Activated CD4-positive, alpha-beta T cell treated with anti-CD3 and anti-CD28 coated beads for 4 hours (primary cell): ENCODE measurements at regions not wholly inside any gene's neighbourhood (a gene's known extent, or its start where the extent isn't known, plus 50 kb on each side); places are given as distances from the start of the nearest gene placed in this dataset.

Experiments used
- DNase-seq, 2 donors: peaks; one replicate each; pipeline ENCODE4 v3.0.0-alpha.2; 2020

- no peak for DNase-seq
Measured at GRCh38 chr12:93015871-93016751, 87.0 kb upstream of the EEA1 start.

GRCh38 chr12:93016752-93017350 is 87.8 kb upstream of the EEA1 start:
- no peak for DNase-seq

GRCh38 chr12:93018610-93019009 is 89.5 kb upstream of the EEA1 start:
- DNase-seq: no peak

GRCh38 chr12:93019212-93019927 is 90.3 kb upstream of the EEA1 start:
- no peak for DNase-seq

- DNase-seq: no peak
Measured at GRCh38 chr12:93019975-93020630, 91.0 kb upstream of the EEA1 start.

- no peak for DNase-seq
Measured at GRCh38 chr12:93020631-93021597, 91.8 kb upstream of the EEA1 start.

GRCh38 chr12:93022603-93023340 is 93.7 kb upstream of the EEA1 start:
- no peak for DNase-seq

GRCh38 chr12:93025145-93026103 is 96.3 kb upstream of the EEA1 start:
- DNase-seq: no peak

- no peak for DNase-seq
Measured at GRCh38 chr12:93027041-93027440, 97.9 kb upstream of the EEA1 start.

- DNase-seq: no peak
Measured at GRCh38 chr12:93029091-93029490, 100.0 kb upstream of the EEA1 start.

- no peak for DNase-seq
Measured at GRCh38 chr12:93031028-93031427, 101.9 kb upstream of the EEA1 start.

- no peak for DNase-seq
Measured at GRCh38 chr12:93032758-93033157, 103.7 kb upstream of the EEA1 start.

- DNase-seq: no peak
Measured at GRCh38 chr12:93033948-93034347, 104.9 kb upstream of the EEA1 start.

GRCh38 chr12:93039062-93039461 is 110.0 kb upstream of the EEA1 start:
- no peak for DNase-seq

GRCh38 chr12:93039930-93040329 is 110.8 kb upstream of the EEA1 start:
- no peak for DNase-seq

GRCh38 chr12:93040367-93040766 is 111.3 kb upstream of the EEA1 start:
- no peak for DNase-seq

GRCh38 chr12:93041416-93041815 is 112.3 kb upstream of the EEA1 start:
- DNase-seq: no peak

- no peak for DNase-seq
Measured at GRCh38 chr12:93042283-93042682, 113.2 kb upstream of the EEA1 start.

- DNase-seq: no peak
Measured at GRCh38 chr12:93042684-93043083, 113.6 kb upstream of the EEA1 start.
